Astrocyte (in vitro differentiated cells and primary cell): ENCODE measurements at regions not wholly inside any gene's neighbourhood (a gene's known extent, or its start where the extent isn't known, plus 50 kb on each side); places are given as distances from the start of the nearest gene placed in this dataset.

Experiments
- DNase-seq: peaks from one replicate; pipeline ENCODE4 v3.0.0-alpha.2; 2010; ENCODE audit warnings: low read depth
- FAIRE-seq: peaks from 2 replicates; lab custom pipeline; 2011; peaks lifted over from hg19 to GRCh38; lab: Jason Lieb, UNC
- H2AFZ ChIP-seq: 2 replicates; pipeline ENCODE4 v1.6.0; 2012; ENCODE audit warnings: low read depth, low read length, inconsistent platforms
- H3K27ac ChIP-seq: 2 replicates; pipeline ENCODE4 v1.5.1; 2011; ENCODE audit warnings: low read depth, low read length, inconsistent platforms
- H3K27me3 ChIP-seq: 2 replicates; pipeline ENCODE4 v1.6.0; 2011; ENCODE audit warnings: low read length, inconsistent platforms; ENCODE audit not compliant: insufficient read depth
- H3K36me3 ChIP-seq: 2 replicates; pipeline ENCODE4 v1.5.1; 2011; ENCODE audit warnings: low read length, inconsistent platforms; ENCODE audit not compliant: insufficient read depth
- H3K4me1 ChIP-seq: 2 replicates; pipeline ENCODE4 v1.5.1; 2011; ENCODE audit warnings: low read length, inconsistent platforms; ENCODE audit not compliant: insufficient read depth
- H3K4me2 ChIP-seq: 2 replicates; pipeline ENCODE4 v1.6.0; 2012; ENCODE audit warnings: low read length, inconsistent platforms
- H3K4me3 ChIP-seq: 2 replicates; pipeline ENCODE4 v1.5.1; 2011; ENCODE audit warnings: low read depth, mild to moderate bottlenecking, low read length, inconsistent platforms; ENCODE audit not compliant: insufficient read depth
- H3K79me2 ChIP-seq: 2 replicates; pipeline ENCODE4 v1.6.0; 2012; ENCODE audit warnings: mild to moderate bottlenecking, low read length, inconsistent platforms; ENCODE audit not compliant: insufficient read depth
- H3K9ac ChIP-seq: 2 replicates; pipeline ENCODE4 v1.6.0; 2012; ENCODE audit warnings: mild to moderate bottlenecking, low read length, inconsistent platforms
- H3K9me3 ChIP-seq: 2 replicates; pipeline ENCODE4 v1.5.1; 2012; ENCODE audit warnings: low read depth, mild to moderate bottlenecking, low read length, inconsistent platforms; ENCODE audit not compliant: insufficient read depth
- H4K20me1 ChIP-seq: 2 replicates; pipeline ENCODE4 v1.6.0; 2012; ENCODE audit warnings: low read length, inconsistent platforms; ENCODE audit not compliant: insufficient read depth
- H3K27ac Mint-ChIP-seq: one replicate; pipeline ENCODE4 v1.8.0; 2021; ENCODE audit warnings: mild to moderate bottlenecking, mixed read lengths; ENCODE audit not compliant: unreplicated experiment
- H3K27me3 Mint-ChIP-seq: one replicate; pipeline ENCODE4 v1.8.0; 2021; ENCODE audit warnings: low read depth, mixed read lengths; ENCODE audit not compliant: unreplicated experiment
- H3K36me3 Mint-ChIP-seq: one replicate; pipeline ENCODE4 v1.8.0; 2021; ENCODE audit warnings: low read depth, mixed read lengths; ENCODE audit not compliant: unreplicated experiment
- H3K4me1 Mint-ChIP-seq: one replicate; pipeline ENCODE4 v1.8.0; 2021; ENCODE audit warnings: low read depth, mixed read lengths; ENCODE audit not compliant: unreplicated experiment
- H3K4me3 Mint-ChIP-seq: one replicate; pipeline ENCODE4 v1.8.0; 2021; ENCODE audit warnings: mild to moderate bottlenecking, moderate library complexity, mixed read lengths; ENCODE audit not compliant: unreplicated experiment
- H3K9me3 Mint-ChIP-seq: one replicate; pipeline ENCODE4 v1.8.0; 2021; ENCODE audit warnings: mild to moderate bottlenecking, mixed read lengths; ENCODE audit not compliant: unreplicated experiment
- EZH2 ChIP-seq: IDR thresholded peaks from 2 replicates; pipeline ENCODE4 v1.6.1; 2012; ENCODE audit warnings: mild to moderate bottlenecking, low read length, inconsistent platforms; ENCODE audit not compliant: insufficient read depth
- TF ChIP-seq, protein P1 (sequence below): IDR thresholded peaks from 2 replicates; pipeline ENCODE4 v1.5.1; 2011; ENCODE audit warnings: low read depth, mild to moderate bottlenecking, inconsistent platforms, low read length, moderate library complexity; ENCODE audit not compliant: insufficient read depth

DNA sequence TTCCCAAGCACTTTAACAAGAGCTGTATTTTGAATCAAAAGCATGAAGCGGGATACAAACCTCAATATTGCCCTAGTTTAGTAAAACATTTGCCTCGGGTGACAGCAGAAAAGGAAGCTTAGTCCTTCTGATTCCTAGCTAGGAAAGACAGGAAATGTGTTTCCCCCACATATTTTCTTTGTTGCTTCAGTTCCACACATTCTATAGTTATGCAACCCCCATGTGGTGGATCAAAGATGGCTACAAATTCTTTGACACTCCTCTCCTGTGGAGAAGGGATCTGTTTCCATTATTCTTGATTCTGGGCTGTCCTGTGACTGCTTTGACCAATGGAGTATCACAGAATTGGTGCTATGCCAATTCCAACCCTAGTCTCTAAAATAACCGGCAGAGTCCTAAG is 89.1 kb upstream of the SLC30A5 start:
- Histone ChIP-seq H3K4me2 (no peak overlapping the region), H3K27me3 (peaks cover 3% of the 10 kb centered on the region), H3K4me3 (no peak overlapping the region), H3K27ac (no peak overlapping the region), H3K79me2 (no peaks in the 10 kb centered on the region), H3K9ac (no peak overlapping the region), H3K36me3 (no peaks in the 10 kb centered on the region), H3K4me1 (no peaks in the 10 kb centered on the region), H4K20me1 (no peaks in the 10 kb centered on the region), H2AFZ (no peak overlapping the region), H3K9me3 (no peaks in the 10 kb centered on the region)
- DNase-seq (no peak), FAIRE-seq (no peak)
- Mint-ChIP-seq H3K27ac (no peak overlapping the region), H3K4me3 (no peak overlapping the region), H3K27me3 (peaks cover 2% of the 10 kb centered on the region), H3K36me3 (no peaks in the 10 kb centered on the region), H3K9me3 (no peaks in the 10 kb centered on the region), H3K4me1 (no peaks in the 10 kb centered on the region)
- TF ChIP-seq EZH2, result no peak
- TF ChIP-seq, protein P1, sequence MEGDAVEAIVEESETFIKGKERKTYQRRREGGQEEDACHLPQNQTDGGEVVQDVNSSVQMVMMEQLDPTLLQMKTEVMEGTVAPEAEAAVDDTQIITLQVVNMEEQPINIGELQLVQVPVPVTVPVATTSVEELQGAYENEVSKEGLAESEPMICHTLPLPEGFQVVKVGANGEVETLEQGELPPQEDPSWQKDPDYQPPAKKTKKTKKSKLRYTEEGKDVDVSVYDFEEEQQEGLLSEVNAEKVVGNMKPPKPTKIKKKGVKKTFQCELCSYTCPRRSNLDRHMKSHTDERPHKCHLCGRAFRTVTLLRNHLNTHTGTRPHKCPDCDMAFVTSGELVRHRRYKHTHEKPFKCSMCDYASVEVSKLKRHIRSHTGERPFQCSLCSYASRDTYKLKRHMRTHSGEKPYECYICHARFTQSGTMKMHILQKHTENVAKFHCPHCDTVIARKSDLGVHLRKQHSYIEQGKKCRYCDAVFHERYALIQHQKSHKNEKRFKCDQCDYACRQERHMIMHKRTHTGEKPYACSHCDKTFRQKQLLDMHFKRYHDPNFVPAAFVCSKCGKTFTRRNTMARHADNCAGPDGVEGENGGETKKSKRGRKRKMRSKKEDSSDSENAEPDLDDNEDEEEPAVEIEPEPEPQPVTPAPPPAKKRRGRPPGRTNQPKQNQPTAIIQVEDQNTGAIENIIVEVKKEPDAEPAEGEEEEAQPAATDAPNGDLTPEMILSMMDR, result no peak

DNA sequence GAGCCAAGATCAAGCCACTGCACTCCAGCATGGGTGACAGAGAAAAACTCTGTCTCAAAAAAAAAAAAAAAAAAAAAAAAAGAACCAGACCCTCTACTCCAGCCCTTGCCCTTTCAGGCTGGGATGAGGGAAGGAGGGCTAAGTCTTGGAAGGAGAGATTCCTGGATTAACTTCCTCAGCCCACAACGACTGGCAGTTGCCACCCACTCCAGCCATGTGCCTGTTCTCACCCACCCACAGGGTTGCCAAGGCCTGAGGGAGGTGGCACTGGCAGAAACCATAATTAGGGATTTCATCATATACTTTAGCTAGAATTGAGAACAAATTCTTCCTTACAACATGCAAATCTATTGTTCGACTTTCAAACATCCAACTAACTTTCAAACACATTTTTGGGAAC is 87.8 kb upstream of the SLC30A5 start:
- DNase-seq (no peak), FAIRE-seq (no peak)
- Mint-ChIP-seq H3K27me3 (peaks cover 4% of the 10 kb centered on the region), H3K4me1 (no peaks in the 10 kb centered on the region), H3K27ac (no peak overlapping the region), H3K36me3 (no peaks in the 10 kb centered on the region), H3K4me3 (no peak overlapping the region), H3K9me3 (no peaks in the 10 kb centered on the region)
- Histone ChIP-seq H2AFZ (no peak overlapping the region), H3K27ac (no peak overlapping the region), H3K4me3 (no peak overlapping the region), H3K4me1 (no peaks in the 10 kb centered on the region), H3K36me3 (no peaks in the 10 kb centered on the region), H3K9me3 (no peaks in the 10 kb centered on the region), H3K4me2 (no peak overlapping the region), H4K20me1 (no peaks in the 10 kb centered on the region), H3K9ac (no peak overlapping the region), H3K27me3 (peaks cover 3% of the 10 kb centered on the region), H3K79me2 (no peaks in the 10 kb centered on the region)
- no peak for TF ChIP-seq EZH2
- TF ChIP-seq, protein P1, result no peak

DNA sequence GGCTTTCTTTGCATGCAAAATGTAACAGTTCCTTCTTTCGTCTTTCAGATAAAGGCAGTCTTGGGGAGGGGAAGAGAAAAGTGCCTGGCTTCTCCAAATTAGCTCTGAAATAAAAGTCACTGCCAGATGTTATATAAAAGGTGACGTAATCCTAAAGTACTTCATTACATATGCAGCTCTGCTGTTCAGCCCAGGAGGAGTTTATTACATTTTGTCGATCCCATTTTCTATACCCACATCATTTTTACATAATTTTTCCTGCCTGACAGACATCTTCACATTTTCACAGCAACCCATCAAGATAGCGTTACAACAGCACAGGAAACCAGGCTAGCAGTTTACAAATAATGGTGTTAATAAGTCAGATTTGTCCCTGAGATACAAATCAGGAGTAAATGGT is 86.7 kb upstream of the SLC30A5 start:
- H3K4me3 Mint-ChIP-seq, result no peak overlapping the region
- Histone ChIP-seq H4K20me1 (no peaks in the 10 kb centered on the region), H3K4me2 (no peak overlapping the region), H3K4me3 (no peak overlapping the region), H3K27me3 (peaks cover 3% of the 10 kb centered on the region), H2AFZ (no peak overlapping the region), H3K9ac (no peak overlapping the region), H3K79me2 (no peaks in the 10 kb centered on the region), H3K4me1 (no peaks in the 10 kb centered on the region), H3K9me3 (no peaks in the 10 kb centered on the region), H3K27ac (no peak overlapping the region), H3K36me3 (no peaks in the 10 kb centered on the region)
- H3K9me3 Mint-ChIP-seq, result no peaks in the 10 kb centered on the region
- H3K36me3 Mint-ChIP-seq, result no peaks in the 10 kb centered on the region
- FAIRE-seq (no peak), DNase-seq (no peak)
- H3K4me1 Mint-ChIP-seq, result no peaks in the 10 kb centered on the region
- TF ChIP-seq, protein P1, result no peak
- no peak overlapping the region for H3K27ac Mint-ChIP-seq
- H3K27me3 Mint-ChIP-seq, result peaks cover 4% of the 10 kb centered on the region
